Fibroblast of peridontal ligament (primary cell): ENCODE measurements at regions not wholly inside any gene's neighbourhood (a gene's known extent, or its start where the extent isn't known, plus 50 kb on each side); places are given as distances from the start of the nearest gene placed in this dataset.
A peak's percentile ranks its signal among the peaks of the same experiment; 100 is the strongest.

ENCODE experiments used
- DNase-seq: peaks from one replicate; pipeline ENCODE4 v3.0.0-alpha.2; 2010; ENCODE audit errors: extremely low read depth

- no peak for DNase-seq
Observed at GRCh38 chr18:2351126-2351850, 220.0 kb downstream of the METTL4 start.

- DNase-seq = no peak
Observed at GRCh38 chr18:2354292-2354691, 217.0 kb downstream of the METTL4 start.

DNA sequence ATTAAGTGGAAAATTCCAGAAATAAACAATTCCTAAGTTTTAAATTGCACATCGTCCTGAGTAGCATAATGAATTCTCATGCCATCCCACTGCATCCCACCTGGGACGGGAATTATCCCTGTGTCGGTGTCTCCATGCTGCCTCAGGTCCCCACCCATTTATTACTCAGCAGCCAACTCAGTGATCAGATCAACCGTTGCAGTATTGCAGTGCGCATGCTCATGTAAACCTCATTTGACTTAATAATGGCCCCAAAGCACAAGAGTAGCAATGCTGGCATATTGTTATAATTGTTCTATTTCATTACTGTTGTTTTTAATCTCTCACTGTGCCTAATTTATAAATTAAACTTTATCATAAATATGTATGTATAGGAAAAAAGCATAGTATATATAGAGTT, 214.4 kb downstream of the METTL4 start:
- DNase-seq = no peak

GRCh38 chr18:2360861-2361260, 210.4 kb downstream of the METTL4 start:
- DNase-seq = no peak

GRCh38 chr18:2368102-2368501, 203.2 kb downstream of the METTL4 start:
- DNase-seq = no peak

- DNase-seq = no peak
Observed at GRCh38 chr18:2376707-2377106, 194.6 kb downstream of the METTL4 start.

DNA sequence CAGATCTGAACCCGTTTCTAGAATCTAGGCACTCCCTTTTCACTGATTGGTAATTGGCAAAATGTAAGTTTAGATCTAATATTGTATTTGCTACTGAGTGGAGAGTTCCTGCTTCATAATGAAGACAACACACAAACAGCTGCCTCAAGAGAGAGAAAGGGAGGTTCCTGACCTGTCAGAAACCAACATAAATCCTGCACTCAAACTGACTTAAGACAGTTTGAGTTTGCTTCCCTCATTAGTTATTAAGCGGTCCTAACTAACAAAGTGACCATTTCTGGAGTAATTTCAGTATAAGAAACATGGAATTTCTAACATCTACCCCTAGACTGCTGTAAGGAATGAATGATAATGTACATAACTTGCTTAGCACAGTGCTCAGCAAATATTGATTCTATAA, 191.2 kb downstream of the METTL4 start:
- no peak for DNase-seq

DNA sequence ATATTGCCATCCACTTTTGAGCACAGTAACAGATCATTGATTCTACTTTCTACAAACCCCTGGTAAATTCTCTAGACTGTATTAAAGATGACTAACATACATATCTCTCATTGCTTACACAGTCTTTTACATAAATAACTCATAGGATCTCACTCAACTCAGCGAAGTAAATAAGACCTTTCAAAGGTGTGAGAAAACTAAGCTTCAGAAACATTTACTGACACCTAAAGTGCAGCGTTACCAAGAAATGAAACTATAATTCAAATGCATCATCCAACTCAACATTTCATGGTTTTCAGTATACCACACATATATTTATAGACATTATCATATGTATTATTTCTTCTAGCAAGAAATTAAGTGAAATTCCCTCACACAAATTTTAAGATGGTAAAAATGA, 189.8 kb downstream of the METTL4 start:
- DNase-seq = no peak

GRCh38 chr18:2387588-2387987, 183.7 kb downstream of the METTL4 start:
- no peak for DNase-seq

DNA sequence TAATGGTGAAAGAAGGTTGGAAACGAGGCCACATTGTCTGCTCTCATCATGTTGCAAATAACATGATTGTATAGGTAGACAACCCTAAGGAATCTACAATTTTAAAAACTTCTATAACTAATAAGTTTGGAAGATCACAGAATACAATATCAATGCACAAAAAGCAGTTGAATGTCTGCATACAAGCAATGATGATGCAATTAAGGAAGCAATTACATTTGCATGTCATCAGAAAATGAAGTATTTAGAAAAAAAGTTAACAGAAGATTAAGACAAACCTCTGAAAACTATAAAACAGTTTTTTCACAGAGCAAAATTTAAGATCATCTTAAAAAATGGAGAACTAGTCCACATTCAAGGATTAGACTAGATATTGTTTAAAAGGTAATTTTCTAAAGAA, 181.1 kb downstream of the METTL4 start:
- peak; percentile 17 for DNase-seq

- DNase-seq = no peak
Observed at GRCh38 chr18:2391470-2391869, 179.8 kb downstream of the METTL4 start.

DNA sequence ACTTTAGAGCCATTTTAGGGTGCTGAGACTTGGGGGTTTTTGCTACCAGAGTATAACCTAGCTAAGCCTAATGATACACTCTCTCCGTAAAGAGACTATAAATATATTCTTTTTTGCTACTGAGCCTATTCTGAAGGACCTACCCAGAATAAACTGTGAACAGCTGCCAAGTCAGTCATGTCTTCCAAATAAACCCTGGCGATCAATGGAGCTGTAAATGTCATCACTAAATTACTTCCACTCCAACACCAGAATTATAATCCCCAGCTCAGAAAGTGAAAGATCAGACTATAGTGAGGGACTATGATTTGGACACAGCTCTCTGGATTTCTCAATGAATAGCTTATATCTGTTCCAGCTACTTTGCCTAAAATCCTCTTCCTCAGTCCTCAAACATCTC, 178.9 kb downstream of the METTL4 start:
- DNase-seq = peak; percentile 30

DNA sequence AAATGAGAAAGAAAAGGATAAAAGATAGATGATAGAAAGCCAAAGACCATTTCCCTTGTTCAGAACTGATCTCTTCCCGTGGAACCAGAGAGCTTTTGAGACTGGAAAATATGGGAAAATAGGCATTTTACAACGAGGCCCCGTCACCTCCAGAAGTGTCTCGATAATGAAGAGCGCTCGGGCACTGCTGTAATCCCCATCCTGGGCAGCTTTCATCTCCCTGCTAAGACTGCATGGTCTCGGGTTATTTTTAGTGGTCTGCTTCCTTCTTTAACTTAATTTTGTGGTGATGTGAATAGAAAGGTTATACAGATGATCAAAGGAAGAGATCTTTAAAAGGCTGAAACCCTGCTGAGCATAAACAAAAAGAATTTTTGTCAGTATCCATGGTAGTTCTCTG, 176.6 kb downstream of the METTL4 start:
- no peak for DNase-seq

DNA sequence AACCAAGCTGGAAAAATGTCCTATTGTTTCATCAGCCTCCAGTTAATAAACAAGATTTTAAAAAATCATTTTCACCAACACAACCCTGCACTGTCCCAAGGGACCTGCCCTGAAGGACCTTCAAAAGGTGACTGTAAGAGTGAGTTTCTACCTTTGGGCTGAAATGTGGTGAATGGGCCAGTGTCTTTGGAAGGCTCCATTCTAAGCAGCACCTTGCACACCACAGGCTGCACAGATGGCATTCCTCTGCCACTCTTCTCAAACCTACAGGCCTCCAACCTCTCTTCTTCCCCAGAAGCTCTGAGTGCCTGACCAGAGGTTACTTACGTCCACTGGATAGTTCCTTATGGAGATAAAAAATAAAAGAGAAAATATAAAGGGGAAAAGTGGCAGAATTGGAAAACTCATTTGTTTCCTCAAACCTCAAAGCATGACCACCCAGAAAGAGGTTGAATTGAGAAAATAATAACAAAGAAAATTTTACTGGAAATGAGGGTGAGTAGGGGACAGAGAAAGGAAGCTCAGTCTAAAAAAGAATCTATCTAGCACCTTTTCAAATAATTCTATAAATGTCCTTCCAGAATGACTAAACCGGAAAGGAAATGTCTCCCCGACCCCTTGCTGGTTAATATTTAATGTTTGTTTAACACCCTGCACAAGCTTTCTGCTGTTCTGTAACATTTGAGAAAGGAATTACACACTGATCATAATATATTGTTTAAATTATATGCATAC, 175.7 kb downstream of the METTL4 start:
- no peak for DNase-seq

GRCh38 chr18:2396162-2396505, 175.2 kb downstream of the METTL4 start:
- DNase-seq = no peak

DNA sequence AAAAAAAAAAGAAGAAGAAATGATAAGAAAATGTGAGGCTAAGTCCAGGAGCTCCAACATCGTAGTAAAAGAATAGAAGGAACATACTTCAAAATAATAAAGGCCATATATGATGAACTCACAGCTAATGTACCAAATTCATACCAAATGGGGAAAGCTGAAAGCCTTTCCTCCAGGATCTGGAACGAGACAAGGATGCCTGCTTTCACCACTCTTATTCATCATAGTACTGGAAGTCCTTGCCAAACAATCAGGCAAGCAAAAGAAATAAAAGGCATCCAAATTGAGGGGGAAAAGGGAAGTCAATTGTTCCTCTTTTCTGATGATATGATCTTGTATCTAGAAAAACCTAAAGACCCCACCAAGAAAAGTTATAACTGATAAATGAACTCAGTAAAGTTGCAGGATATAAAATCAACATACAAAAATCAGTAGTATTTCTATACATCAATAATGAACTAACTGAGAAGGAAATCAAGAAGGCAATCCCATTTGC, 170.6 kb downstream of the METTL4 start:
- DNase-seq = peak; percentile 66

GRCh38 chr18:2402084-2402483, 169.2 kb downstream of the METTL4 start:
- DNase-seq = peak; percentile 85

DNA sequence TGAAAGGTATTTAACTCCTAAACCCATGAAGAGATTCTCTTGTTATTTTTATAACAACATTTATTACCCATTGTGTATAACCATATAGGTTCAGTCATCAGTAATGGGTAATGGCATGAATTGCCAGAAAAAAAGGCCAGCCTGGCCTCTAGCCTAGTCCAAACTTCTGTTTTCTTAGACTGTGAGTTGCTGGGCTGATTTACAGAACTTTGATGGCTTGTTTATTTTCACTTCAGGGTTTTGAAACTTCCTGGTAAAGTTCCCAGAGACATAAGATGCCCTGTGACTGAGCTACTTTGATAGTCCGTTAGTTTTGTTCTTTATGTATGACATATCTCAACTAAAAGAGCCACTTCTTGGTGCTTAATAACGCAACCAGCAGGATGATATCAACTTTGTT, 164.8 kb downstream of the METTL4 start:
- DNase-seq = peak; percentile 95

- DNase-seq = no peak
Observed at GRCh38 chr18:2407961-2408360, 163.3 kb downstream of the METTL4 start.

DNA sequence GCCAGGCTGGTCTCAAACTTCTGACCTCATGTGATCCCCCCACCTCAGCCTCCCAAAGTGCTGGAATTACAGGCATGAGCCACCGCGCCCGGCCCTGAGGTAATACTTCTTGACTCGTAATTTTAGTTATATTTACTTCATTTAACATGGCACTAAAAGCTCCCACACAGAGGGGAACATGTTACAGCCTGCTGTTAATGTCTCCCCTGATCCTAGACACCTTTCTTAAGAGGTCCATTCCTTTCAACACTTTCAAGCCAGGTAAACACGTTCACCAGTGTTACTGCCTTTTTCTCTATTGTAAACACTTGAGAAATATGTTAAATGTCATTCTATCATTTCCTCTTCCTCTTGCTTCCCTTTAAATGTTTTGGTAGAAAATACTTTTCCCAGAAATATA, 161.4 kb downstream of the METTL4 start:
- DNase-seq = no peak

DNA sequence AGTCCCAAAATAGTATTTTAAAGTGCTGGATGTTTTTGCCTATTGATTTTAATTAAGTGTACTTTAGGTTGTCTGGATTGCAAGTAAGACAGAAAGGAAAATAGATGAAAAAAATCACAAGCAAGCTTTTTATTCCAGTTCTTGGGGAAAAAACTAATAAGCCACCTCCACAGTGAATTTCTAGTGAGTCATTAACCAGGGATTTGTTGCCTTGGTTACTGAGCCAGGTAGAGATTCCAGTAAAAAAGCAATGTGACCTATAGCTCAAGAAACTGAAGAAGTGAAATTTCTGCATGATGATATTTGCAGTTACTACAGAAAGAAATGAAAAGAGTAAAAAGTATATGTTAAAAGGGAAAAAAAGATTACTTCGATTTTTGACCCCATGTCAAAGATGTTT, 160.6 kb downstream of the METTL4 start:
- DNase-seq = no peak

DNA sequence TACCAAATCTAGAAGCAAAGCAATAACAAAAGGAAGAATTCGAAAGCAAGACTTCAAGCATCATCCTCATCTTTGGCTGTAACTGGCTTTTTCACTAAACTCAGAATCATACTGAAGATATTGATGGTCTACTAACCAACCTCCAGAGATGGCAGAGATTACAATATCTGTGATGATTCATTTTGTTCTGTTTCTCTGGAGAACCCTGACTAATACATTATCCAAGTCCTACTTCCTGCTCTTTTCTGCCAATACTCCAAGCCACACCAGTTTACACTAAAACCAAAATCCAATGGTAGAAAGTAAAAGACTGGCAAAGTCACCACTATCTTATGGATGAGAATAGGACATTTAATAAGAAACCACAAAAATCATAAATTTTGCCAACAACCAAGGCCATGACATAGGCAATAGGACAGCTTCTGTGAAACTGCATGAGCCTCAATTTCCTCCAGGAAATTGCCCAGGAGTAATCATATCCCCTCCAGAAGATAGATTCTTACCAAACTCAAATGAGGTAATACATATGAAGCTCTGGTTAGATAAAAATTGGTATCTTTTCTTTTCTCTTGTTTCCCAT, 159.8 kb downstream of the METTL4 start:
- DNase-seq = peak; percentile 84

GRCh38 chr18:2412281-2412680, 159.0 kb downstream of the METTL4 start:
- DNase-seq = no peak
